ENCODE measurements at regions not wholly inside any gene's neighbourhood (a gene's known extent, or its start where the extent isn't known, plus 50 kb on each side); places are given as distances from the start of the nearest gene placed in this dataset.

- no peak for DNase-seq (ENCODE audit: low spot score)
These were observed 465.0 kb upstream of the SOX5 start for GRCh38 chr12:24414480-24414879.

- no peak for DNase-seq (ENCODE audit: low spot score)
These were observed 462.5 kb upstream of the SOX5 start for GRCh38 chr12:24411948-24412347.

- DNase-seq (ENCODE audit: low spot score): no peak
These were observed 460.4 kb upstream of the SOX5 start for GRCh38 chr12:24409868-24410267.

GRCh38 chr12:24408305-24408704 lies 458.8 kb upstream of the SOX5 start:
- DNase-seq (ENCODE audit: low spot score): no peak

DNA sequence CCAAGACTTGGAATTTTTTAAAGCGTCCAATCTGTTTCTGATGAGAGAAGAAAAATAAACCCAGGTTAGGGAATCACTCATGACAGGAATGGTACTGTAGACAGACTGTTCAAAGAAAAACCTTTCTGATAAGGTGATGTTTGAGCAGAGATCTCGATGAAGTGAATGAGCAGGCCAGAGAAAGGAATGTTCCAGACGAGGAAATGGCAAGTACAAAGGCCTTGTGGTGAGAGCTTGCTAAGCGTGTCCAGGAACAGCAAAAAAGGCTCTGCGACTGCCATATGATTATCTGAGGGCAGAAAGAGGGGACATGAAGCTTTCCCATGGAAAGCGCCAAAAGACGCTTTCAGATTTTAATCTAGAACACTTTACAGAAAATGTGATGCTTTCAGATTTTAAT lies 458.4 kb upstream of the SOX5 start:
- no peak for DNase-seq (ENCODE audit: low spot score)

DNA sequence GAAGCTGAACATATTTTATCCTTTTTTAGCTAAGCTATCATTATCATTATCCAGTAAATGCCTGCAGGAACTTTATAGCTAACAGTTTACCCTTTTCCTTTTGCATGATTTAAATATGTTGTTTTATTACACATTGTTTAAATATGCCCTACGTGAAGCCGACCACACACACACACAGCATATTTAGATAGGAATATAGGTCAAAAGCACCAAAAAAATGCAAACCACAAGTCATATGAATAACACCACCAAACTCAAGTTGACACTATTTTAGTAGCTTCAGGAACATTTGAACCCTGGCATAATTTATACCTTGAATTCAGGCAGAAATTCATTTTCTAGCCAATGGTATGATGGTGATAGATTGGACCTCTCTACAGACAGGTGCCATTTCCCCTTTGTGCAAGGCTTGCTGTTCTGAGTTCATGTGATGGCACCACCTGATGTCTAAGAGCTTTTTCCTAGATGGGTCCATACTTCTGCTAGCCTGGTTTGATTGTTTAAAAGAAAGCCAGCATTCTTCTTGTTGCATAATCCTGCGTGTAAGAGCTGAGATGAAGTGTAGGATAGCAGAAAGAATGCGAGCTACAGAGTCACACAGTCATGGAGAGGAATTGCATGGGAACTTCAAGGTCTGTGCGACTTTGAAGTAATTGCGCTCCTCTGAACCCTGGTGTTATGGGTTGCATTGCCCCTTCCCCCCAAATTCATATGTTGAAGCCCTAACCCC lies 454.8 kb upstream of the SOX5 start:
- DNase-seq (ENCODE audit: low spot score): no peak

DNA sequence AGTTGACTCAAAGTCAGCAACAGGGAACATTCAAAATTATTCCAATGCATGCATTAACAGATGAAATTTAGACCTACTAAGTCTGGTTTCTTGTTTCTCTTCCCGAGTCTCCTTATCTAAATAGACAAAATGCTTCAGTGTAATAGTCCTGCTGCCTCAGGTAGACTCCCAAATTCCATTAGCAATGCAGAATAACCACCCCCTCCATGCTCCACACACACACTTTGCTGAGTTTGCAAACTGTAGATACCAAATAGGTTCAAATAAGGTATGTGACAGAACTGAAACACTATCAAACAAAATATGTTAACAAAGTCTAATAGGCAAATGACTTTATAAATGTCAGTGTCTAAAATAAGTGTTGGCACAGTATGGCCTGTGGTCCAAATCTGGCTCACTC lies 451.1 kb upstream of the SOX5 start:
- no peak for DNase-seq (ENCODE audit: low spot score)

DNA sequence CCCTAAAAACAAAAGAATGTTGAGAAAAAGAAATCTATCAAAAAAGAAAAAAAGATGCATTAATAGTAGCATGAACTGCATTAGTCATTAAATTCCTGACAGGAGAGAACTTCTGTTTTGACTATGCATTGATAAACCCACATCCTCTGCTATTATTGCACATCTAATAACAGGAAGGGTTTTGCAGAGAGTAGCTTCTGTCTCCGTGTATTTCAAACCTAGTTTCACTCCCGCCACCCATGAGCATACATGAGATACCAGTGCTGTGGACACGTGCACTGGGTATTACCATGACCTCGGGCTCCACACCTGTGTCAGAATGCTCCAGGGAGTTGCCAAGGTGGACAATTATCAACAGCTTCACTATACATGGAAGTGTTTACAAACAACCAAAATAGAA lies 449.1 kb upstream of the SOX5 start:
- no peak for DNase-seq (ENCODE audit: low spot score)

- no peak for DNase-seq (ENCODE audit: low spot score)
These were observed 446.8 kb upstream of the SOX5 start for GRCh38 chr12:24396224-24396623.

GRCh38 chr12:24394246-24394645 lies 444.8 kb upstream of the SOX5 start:
- DNase-seq (ENCODE audit: low spot score): no peak

GRCh38 chr12:24393071-24393470 lies 443.6 kb upstream of the SOX5 start:
- no peak for DNase-seq (ENCODE audit: low spot score)

GRCh38 chr12:24389394-24389793 lies 439.9 kb upstream of the SOX5 start:
- DNase-seq (ENCODE audit: low spot score): no peak

DNA sequence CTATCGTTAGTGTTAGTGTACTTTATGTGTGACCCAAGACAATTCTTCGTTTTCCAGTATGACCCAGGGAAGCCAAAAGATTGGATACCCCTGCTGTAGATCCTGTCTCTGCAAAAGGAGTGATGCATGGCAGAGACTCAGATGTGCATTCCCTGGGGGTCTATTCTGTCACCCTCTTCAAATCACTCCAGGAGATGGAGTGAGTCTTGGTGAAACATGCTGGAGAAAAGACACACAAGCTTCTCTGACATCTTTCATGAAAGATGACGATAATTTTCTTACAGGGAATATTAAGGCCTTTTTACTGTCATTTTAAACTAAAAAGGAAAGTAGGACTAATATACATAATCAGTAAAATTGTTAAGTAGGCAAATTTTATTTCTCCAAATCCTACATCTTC lies 437.9 kb upstream of the SOX5 start:
- no peak for DNase-seq (ENCODE audit: low spot score)

DNA sequence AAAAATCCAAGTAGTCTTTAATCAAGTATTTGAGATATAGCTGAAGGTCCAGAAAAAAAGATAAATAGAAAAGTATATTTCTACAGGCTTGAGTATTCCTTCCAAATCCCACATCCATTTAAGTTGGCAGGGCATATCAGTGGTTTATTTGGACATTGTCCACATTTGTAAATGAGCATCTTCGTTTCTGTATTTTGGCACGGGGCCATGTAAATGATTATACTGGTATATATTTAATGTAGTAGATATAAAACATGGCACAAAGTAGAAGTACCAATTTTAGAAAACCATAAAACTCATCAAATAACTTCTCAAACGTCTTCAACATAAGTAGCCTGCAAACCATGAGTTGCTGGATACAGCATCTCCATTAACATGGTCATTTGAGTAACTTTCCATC lies 437.4 kb upstream of the SOX5 start:
- no peak for DNase-seq (ENCODE audit: low spot score)

DNA sequence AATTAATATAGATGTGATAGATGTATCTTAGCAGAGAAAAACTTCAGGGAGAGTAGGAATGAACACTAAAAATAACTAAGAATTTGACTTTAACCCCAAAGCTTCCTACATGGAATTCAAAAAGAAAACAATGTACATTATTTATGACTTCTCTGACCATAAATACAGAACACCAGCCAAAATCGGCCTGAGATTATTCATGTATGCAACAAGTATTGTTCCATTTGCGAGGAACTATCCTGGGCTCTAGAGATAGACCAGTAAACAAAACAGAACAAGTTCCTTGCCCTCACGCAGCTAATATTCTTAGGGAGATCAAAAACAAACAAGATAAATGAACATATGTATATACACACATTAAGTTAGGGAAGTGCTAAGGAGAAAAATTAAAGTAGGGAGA lies 432.3 kb upstream of the SOX5 start:
- DNase-seq (ENCODE audit: low spot score): no peak

DNA sequence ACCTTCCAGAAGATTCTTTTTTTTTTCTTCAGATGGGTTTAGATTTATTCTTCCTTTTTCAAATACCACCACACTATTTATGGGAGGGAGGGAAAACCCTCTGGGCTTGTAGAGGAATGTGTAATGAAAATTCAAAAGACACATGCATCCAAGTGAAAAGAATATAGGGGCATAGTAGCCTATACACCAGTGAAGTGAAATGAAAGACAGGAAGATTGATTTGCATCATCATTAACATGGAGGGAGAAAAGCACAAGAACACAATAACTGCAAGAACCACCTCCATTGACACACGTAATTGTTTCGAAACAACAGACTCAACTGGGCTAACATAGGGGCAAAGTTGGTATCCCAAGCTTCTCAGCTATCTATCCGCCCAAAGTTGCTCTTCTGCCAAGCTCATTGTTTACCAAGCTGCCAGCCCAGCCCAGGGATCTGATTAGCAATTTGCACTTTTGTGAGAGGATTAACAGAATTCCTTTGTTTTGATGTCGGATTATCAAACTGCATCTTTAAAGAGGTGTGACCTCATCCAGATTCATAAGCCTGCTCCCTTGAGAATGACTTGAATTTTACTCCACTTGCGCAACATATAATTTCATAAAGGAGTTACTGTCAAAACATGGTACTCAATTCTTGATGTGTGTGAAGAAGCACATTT lies 430.5 kb upstream of the SOX5 start:
- DNase-seq (ENCODE audit: low spot score): no peak

DNA sequence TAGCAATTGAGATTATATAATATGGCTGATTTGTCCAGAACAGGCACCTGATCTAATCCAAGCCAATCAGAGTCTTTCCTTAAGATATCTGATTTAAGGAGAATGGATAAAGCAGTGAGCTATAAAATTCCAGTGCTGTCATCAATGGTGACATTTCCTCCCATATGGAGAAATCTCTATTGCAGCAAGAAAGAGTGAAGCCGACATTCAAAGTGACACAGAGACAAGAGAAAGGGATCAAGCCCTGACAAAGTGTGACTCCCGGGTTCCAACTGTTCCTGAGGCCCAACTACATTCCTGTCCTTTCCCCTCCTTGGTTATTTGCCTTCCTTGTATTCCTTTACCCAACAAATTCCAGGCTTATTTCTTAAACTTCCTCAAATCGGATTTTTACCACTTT lies 430.0 kb upstream of the SOX5 start:
- DNase-seq (ENCODE audit: low spot score): no peak

DNA sequence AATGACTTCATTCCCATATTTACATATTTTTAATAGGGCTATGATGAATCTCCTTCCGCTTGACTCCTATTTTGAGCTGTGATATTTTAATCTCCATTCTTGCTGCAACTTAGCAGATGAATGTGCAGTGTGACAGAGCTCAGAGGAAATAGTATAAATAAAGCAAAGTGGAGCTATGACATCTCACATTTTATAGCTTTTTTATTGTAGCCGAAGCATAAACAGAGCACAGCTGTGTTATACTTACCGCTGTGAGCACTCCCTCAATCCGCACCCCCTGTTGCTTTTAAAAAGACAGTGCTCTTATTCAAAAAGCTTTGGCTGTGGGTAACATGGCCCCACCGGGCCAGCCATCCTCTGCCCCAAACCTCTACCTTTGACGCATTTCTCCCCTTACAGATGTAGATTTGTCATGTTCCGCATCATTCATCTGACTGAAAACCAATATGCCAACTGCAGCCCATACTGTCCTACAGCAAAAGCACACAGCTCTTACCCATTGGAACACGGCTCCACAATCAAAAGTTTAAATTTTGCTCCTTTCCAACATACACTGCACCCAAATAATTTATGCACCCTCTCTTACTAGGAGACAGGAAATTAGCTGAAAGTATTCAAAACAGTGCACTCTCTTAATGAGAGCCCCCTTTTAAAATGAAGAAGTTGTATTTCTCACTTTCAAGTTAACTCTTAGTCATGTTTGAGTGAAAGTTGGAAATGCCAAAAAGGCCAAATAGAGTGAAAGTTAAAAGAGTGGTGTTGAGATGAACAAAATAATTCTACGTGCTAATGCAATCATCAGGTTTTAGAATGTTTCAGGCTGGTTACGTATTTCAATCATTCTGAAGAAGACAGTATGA lies 429.3 kb upstream of the SOX5 start:
- no peak for DNase-seq (ENCODE audit: low spot score)

DNA sequence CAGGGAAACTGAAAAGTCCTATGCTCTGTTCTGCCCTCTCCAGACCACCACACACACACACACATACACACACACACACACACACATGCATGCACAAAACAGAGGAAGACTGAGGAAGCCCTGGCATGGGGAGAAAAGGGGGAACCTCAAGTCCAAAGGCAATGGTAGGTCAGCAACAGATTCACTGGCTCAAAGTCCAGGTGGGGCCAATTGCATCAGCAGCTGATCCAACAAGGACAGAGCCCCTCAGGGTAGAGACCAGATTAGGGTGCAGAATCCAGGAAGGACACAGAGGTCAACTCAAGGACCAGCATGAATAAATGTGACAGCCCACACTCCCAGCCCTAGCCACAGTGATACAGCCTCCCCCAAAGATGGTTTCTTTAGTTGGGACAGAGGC lies 425.0 kb upstream of the SOX5 start:
- DNase-seq (ENCODE audit: low spot score): no peak

DNA sequence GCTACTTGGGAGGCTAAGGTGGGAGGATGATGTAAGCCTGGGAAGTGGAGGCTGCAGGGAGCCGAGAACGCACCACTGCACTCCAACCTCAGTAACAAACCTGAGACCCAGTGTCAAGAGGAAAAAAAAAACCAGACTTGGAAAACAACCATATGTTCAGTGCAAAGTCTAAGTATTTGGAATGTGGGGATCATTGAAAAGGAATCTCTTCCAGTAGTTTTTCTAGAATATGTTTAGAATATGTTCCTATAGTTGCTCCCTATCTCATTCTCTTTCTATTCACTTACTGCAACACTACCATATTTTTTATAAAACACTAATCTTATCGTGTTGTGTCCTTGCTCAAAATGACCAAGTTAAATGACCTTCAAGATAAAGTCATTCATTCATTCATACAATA lies 423.5 kb upstream of the SOX5 start:
- DNase-seq (ENCODE audit: low spot score): no peak

DNA sequence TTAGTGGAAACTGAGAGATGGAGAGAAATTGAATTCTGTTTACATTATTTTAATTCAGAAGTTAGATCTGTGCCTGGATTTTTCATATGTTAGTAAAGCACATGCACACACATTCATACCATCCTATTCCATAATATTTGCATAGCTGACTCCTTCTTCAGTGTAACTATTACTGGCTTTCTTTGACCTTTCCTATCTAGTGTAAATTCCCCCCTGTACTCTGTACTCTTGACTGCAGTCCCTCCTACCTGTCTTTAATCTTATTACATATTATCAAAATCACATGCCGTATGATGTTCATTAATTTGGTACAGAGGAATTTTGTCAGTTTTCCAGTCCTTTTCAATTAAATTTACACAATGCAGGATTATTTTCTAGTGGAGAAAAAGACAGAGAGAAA lies 417.0 kb upstream of the SOX5 start:
- DNase-seq (ENCODE audit: low spot score): no peak

- no peak for DNase-seq (ENCODE audit: low spot score)
These were observed 415.5 kb upstream of the SOX5 start for GRCh38 chr12:24364921-24365320.

GRCh38 chr12:24363177-24363754 lies 413.8 kb upstream of the SOX5 start:
- no peak for DNase-seq (ENCODE audit: low spot score)

All from HuH-7.5 (cell line).